OCI-LY3 (cell line): ENCODE measurements at regions not wholly inside any gene's neighbourhood (a gene's known extent, or its start where the extent isn't known, plus 50 kb on each side); places are given as distances from the start of the nearest gene placed in this dataset.

ENCODE experiments used
- EZH2phosphoT487 ChIP-seq: fragments of 200-600 bp; shearing (Covaris generic); IDR thresholded peaks from 2 replicates; pipeline ENCODE4 v1.6.1; 2018; ENCODE audit warnings: antibody characterized with exemption, mixed run types, low read depth
- TF ChIP-seq, protein P1 (sequence below): fragments of 200-600, 300-600 bp; sonication (generic); IDR thresholded peaks from 2 replicates; pipeline ENCODE4 v1.5.1; 2014; ENCODE audit warnings: antibody characterized with exemption, low read length, low read depth

DNA sequence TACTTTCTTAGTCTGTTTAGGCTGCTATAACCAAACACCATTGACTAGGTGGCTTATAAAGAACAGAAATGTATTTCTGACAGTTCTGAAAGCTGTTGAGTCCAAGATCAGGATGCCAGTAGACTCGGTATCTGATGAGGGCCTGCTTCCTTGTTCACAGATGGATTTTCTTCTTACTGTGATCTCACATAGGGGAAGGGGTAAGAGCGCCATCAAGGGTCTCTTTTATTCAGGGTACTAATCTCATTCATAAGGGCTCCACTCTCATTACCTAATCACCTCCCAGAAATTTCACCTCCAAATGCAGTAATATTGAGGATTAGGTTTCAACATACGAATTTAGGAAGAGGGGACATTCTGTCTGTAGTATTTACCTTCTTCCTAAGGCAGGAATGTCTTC lies 384.0 kb upstream of the DMAC1 start:
- TF ChIP-seq, protein P1, sequence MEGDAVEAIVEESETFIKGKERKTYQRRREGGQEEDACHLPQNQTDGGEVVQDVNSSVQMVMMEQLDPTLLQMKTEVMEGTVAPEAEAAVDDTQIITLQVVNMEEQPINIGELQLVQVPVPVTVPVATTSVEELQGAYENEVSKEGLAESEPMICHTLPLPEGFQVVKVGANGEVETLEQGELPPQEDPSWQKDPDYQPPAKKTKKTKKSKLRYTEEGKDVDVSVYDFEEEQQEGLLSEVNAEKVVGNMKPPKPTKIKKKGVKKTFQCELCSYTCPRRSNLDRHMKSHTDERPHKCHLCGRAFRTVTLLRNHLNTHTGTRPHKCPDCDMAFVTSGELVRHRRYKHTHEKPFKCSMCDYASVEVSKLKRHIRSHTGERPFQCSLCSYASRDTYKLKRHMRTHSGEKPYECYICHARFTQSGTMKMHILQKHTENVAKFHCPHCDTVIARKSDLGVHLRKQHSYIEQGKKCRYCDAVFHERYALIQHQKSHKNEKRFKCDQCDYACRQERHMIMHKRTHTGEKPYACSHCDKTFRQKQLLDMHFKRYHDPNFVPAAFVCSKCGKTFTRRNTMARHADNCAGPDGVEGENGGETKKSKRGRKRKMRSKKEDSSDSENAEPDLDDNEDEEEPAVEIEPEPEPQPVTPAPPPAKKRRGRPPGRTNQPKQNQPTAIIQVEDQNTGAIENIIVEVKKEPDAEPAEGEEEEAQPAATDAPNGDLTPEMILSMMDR = no peak
- no peak for TF ChIP-seq EZH2phosphoT487
